Muscle of leg (tissue), 3 donors: ENCODE measurements at regions not wholly inside any gene's neighbourhood (a gene's known extent, or its start where the extent isn't known, plus 50 kb on each side); places are given as distances from the start of the nearest gene placed in this dataset.
"Not testable (repeated sequence)": the region's sequence is repeated elsewhere in the genome, so short reads cannot be mapped to it uniquely, and the experiment has no call there.

Source experiments
- DNase-seq: peaks from one replicate; pipeline ENCODE4 v3.0.0; 2013
- H3K27ac ChIP-seq: one replicate; pipeline ENCODE4 v1.5.1; 2013; ENCODE audit warnings: mild to moderate bottlenecking, low read length, control low read depth
- H3K27me3 ChIP-seq: one replicate; pipeline ENCODE4 v1.6.1; 2013; ENCODE audit warnings: low read length; ENCODE audit not compliant: control insufficient read depth, insufficient read depth
- H3K36me3 ChIP-seq: one replicate; pipeline ENCODE4 v1.6.1; 2013; ENCODE audit warnings: low read length; ENCODE audit not compliant: control insufficient read depth, insufficient read depth
- H3K4me1 ChIP-seq: one replicate; pipeline ENCODE4 v1.6.1; 2013; ENCODE audit warnings: low read length; ENCODE audit not compliant: control insufficient read depth, insufficient read depth
- H3K4me3 ChIP-seq: one replicate; pipeline ENCODE4 v1.5.1; 2013; ENCODE audit warnings: low read length, control low read depth
- H3K9me3 ChIP-seq: replicated peaks from 2 replicates; pipeline ENCODE4 v1.6.1; 2013; ENCODE audit warnings: low read depth, low read length; ENCODE audit not compliant: control insufficient read depth
- WGBS: methylation state at CpG from one replicate; pipeline ENCODE4 v1.1.5; 2013; ENCODE audit warnings: missing lambda C conversion rate; ENCODE audit not compliant: insufficient coverage; 5-methylcytosine and 5-hydroxymethylcytosine counted together

- Histone ChIP-seq H3K4me3 (no peak overlapping the region), H3K9me3 (no peaks in the 10 kb centered on the region), H3K27me3 (no peaks in the 10 kb centered on the region), H3K4me1 (no peaks in the 10 kb centered on the region), H3K27ac (no peak overlapping the region), H3K36me3 (no peaks in the 10 kb centered on the region)
- no CpG with 5 or more reads among the region's 2 CpGs for WGBS
- no peak for DNase-seq
These were observed 295.8 kb upstream of the MTPN start for GRCh38 chr7:136272934-136273333.

- H3K9me3 ChIP-seq, result peaks cover 21% of the 10 kb centered on the region
- no CpG with 5 or more reads among the region's 2 CpGs for WGBS
- no peak for DNase-seq
These were observed 290.7 kb upstream of the MTPN start for GRCh38 chr7:136267822-136268221.

GRCh38 chr7:136266457-136266856 is 289.3 kb upstream of the MTPN start:
- no peak overlapping the region for H3K27ac ChIP-seq
- no peak overlapping the region for H3K4me3 ChIP-seq
- DNase-seq, result no peak
- H3K27me3 ChIP-seq, result no peaks in the 10 kb centered on the region
- H3K9me3 ChIP-seq, result peaks cover 25% of the 10 kb centered on the region
- no peaks in the 10 kb centered on the region for H3K4me1 ChIP-seq
- H3K36me3 ChIP-seq, result no peaks in the 10 kb centered on the region

More at GRCh38 chr7:136267822-136268221, 290.7 kb upstream of the MTPN start:
- Histone ChIP-seq H3K4me3 (no peak overlapping the region), H3K27me3 (no peaks in the 10 kb centered on the region), H3K27ac (no peak overlapping the region), H3K4me1 (no peaks in the 10 kb centered on the region), H3K36me3 (no peaks in the 10 kb centered on the region)

- 79% methylated on average over 5 of the region's 5 CpGs for WGBS
- H3K9me3 ChIP-seq, result peaks cover 32% of the 10 kb centered on the region
- not testable (repeated sequence) for H3K4me3 ChIP-seq, H3K27me3 ChIP-seq, DNase-seq, H3K27ac ChIP-seq, H3K4me1 ChIP-seq, H3K36me3 ChIP-seq
These were observed 287.1 kb upstream of the MTPN start for GRCh38 chr7:136264304-136264703.

GRCh38 chr7:136263112-136263860 is 286.1 kb upstream of the MTPN start:
- not testable (repeated sequence) for H3K27me3 ChIP-seq, H3K27ac ChIP-seq, H3K4me3 ChIP-seq, H3K4me1 ChIP-seq, DNase-seq, H3K36me3 ChIP-seq
- peaks cover 32% of the 10 kb centered on the region for H3K9me3 ChIP-seq
- WGBS, result 10% methylated on average over 2 of the region's 4 CpGs

- WGBS, result 87% methylated on average over 3 of the region's 3 CpGs
- DNase-seq, H3K4me3 ChIP-seq, H3K36me3 ChIP-seq, H3K4me1 ChIP-seq, H3K27ac ChIP-seq, H3K27me3 ChIP-seq: not testable (repeated sequence)
- peaks cover 21% of the 10 kb centered on the region for H3K9me3 ChIP-seq
These were observed 283.4 kb upstream of the MTPN start for GRCh38 chr7:136260591-136260990.

GRCh38 chr7:136259074-136259473 is 281.9 kb upstream of the MTPN start:
- DNase-seq, result no peak
- H3K27ac ChIP-seq, result no peak overlapping the region
- no CpG with 5 or more reads among the region's 4 CpGs for WGBS
- H3K36me3 ChIP-seq, result no peaks in the 10 kb centered on the region
- no peak overlapping the region for H3K4me3 ChIP-seq
- H3K27me3 ChIP-seq, result no peaks in the 10 kb centered on the region
- no peaks in the 10 kb centered on the region for H3K4me1 ChIP-seq
- H3K9me3 ChIP-seq, result peaks cover 16% of the 10 kb centered on the region

GRCh38 chr7:136256491-136256890 is 279.3 kb upstream of the MTPN start:
- no peak overlapping the region for H3K4me3 ChIP-seq
- no peaks in the 10 kb centered on the region for H3K4me1 ChIP-seq
- DNase-seq, result no peak
- no peaks in the 10 kb centered on the region for H3K36me3 ChIP-seq
- 100% methylated on average over 1 of the region's 3 CpGs for WGBS
- H3K27me3 ChIP-seq, result no peaks in the 10 kb centered on the region
- H3K27ac ChIP-seq, result no peak overlapping the region
- peaks cover 11% of the 10 kb centered on the region for H3K9me3 ChIP-seq

- Histone ChIP-seq H3K4me3 (no peak overlapping the region), H3K27ac (no peak overlapping the region), H3K36me3 (no peaks in the 10 kb centered on the region), H3K9me3 (peaks cover 3% of the 10 kb centered on the region), H3K4me1 (no peaks in the 10 kb centered on the region), H3K27me3 (no peaks in the 10 kb centered on the region)
- 65% methylated on average over 3 of the region's 6 CpGs for WGBS
- no peak for DNase-seq
These were observed 277.0 kb upstream of the MTPN start for GRCh38 chr7:136254148-136254547.

GRCh38 chr7:136251826-136252225 is 274.7 kb upstream of the MTPN start:
- WGBS, result 60% methylated on average over 1 of the region's 3 CpGs
- DNase-seq, result no peak
- no peak overlapping the region for H3K27ac ChIP-seq

GRCh38 chr7:136247211-136247610 is 270.1 kb upstream of the MTPN start:
- Histone ChIP-seq H3K27me3 (no peaks in the 10 kb centered on the region), H3K36me3 (no peaks in the 10 kb centered on the region), H3K9me3 (no peaks in the 10 kb centered on the region), H3K4me1 (no peaks in the 10 kb centered on the region), H3K27ac (no peak overlapping the region), H3K4me3 (no peak overlapping the region)
- DNase-seq, result no peak
- WGBS, result 20% methylated on average over 1 of the region's 1 CpG

More at GRCh38 chr7:136251826-136252225, 274.7 kb upstream of the MTPN start:
- Histone ChIP-seq H3K27me3 (no peaks in the 10 kb centered on the region), H3K36me3 (no peaks in the 10 kb centered on the region), H3K9me3 (peaks cover 3% of the 10 kb centered on the region), H3K4me1 (no peaks in the 10 kb centered on the region), H3K4me3 (no peak overlapping the region)
